BJ (cell line): ENCODE measurements at regions not wholly inside any gene's neighbourhood (a gene's known extent, or its start where the extent isn't known, plus 50 kb on each side); places are given as distances from the start of the nearest gene placed in this dataset.

Source experiments
- CTCF ChIA-PET: fragments of 350-600 bp; formaldehyde crosslinking; extraction: SDS; loops from one replicate; lab custom pipeline; 2021; ENCODE audit warnings: antibody characterized with exemption, inconsistent platforms; lab: Yijun Ruan, JAX
- POLR2A ChIA-PET: fragments of 300-600 bp; sonication (Branson Sonifier 250); formaldehyde crosslinking; extraction: SDS; loops from one replicate; lab custom pipeline; 2021; ENCODE audit warnings: antibody characterized with exemption; lab: Charles Lee
- DNase-seq: peaks from one replicate; pipeline ENCODE4 v3.0.0-alpha.2; 2011; ENCODE audit warnings: low read depth
- H3K27me3 ChIP-seq: 2 replicates; pipeline ENCODE4 v1.6.0; 2011; ENCODE audit warnings: low read length; ENCODE audit not compliant: control insufficient read depth, insufficient read depth
- H3K36me3 ChIP-seq: 2 replicates; pipeline ENCODE4 v1.5.1; 2011; ENCODE audit warnings: low read length; ENCODE audit not compliant: control insufficient read depth, insufficient read depth
- H3K4me3 ChIP-seq: 2 replicates; pipeline ENCODE4 v1.5.1; 2011; ENCODE audit warnings: low read depth, mild to moderate bottlenecking, control low read depth, low read length
- CTCF ChIP-seq: IDR thresholded peaks from 2 replicates; pipeline ENCODE4 v1.5.1; 2011; ENCODE audit warnings: low read depth, mild to moderate bottlenecking, control low read depth, inconsistent platforms, low read length, moderate library complexity; ENCODE audit not compliant: insufficient read depth

GRCh38 chr3:72339670-72340030, 508.6 kb downstream of the SHQ1 start:
- no peaks in the 10 kb centered on the region for H3K36me3 ChIP-seq
- ChIA-PET POLR2A (no interaction called here), CTCF (interaction anchor here (0.6 to 1.1 kb wide), 3 partner anchors 17 to 263 kb away, joined by 3 read pairs; no protein-coding TSS in a partner anchor)
- no peak overlapping the region for H3K4me3 ChIP-seq
- DNase-seq: no peak
- no peak for TF ChIP-seq CTCF
- H3K27me3 ChIP-seq: no peaks in the 10 kb centered on the region

GRCh38 chr3:72338942-72339669, 509.1 kb downstream of the SHQ1 start:
- H3K27me3 ChIP-seq: no peaks in the 10 kb centered on the region
- POLR2A ChIA-PET: no interaction called here
- H3K36me3 ChIP-seq: no peaks in the 10 kb centered on the region
- no peak for TF ChIP-seq CTCF
- DNase-seq: peak; percentile 71
- H3K4me3 ChIP-seq: no peak overlapping the region
- CTCF ChIA-PET: interaction anchor here (0.7 to 1.1 kb wide), 2 partner anchors 16 to 263 kb away, joined by 3 read pairs; no protein-coding TSS in a partner anchor

GRCh38 chr3:72338082-72338941, 509.9 kb downstream of the SHQ1 start:
- Histone ChIP-seq H3K4me3 (no peak overlapping the region), H3K27me3 (no peaks in the 10 kb centered on the region), H3K36me3 (no peaks in the 10 kb centered on the region)
- no peak for TF ChIP-seq CTCF
- no peak for DNase-seq
- ChIA-PET CTCF (no interaction called here), POLR2A (no interaction called here)

- POLR2A ChIA-PET: no interaction called here
- Histone ChIP-seq H3K27me3 (no peaks in the 10 kb centered on the region), H3K4me3 (no peak overlapping the region), H3K36me3 (no peaks in the 10 kb centered on the region)
- CTCF ChIA-PET: no interaction called here
- TF ChIP-seq CTCF: no peak
- no peak for DNase-seq
These were observed 510.8 kb downstream of the SHQ1 start for GRCh38 chr3:72337480-72337855.

- no peak overlapping the region for H3K4me3 ChIP-seq
- ChIA-PET CTCF (no interaction called here), POLR2A (interaction anchor here (0.8 kb wide), 1 partner anchor 13 kb away, joined by 4 read pairs; no protein-coding TSS in a partner anchor)
- no peak for TF ChIP-seq CTCF
- DNase-seq: no peak
- H3K36me3 ChIP-seq: no peaks in the 10 kb centered on the region
- no peaks in the 10 kb centered on the region for H3K27me3 ChIP-seq
These were observed 511.3 kb downstream of the SHQ1 start for GRCh38 chr3:72336821-72337479.
